CD14-positive monocyte (primary cell): ENCODE measurements at regions not wholly inside any gene's neighbourhood (a gene's known extent, or its start where the extent isn't known, plus 50 kb on each side); places are given as distances from the start of the nearest gene placed in this dataset.

Source experiments
- DNase-seq, 3 donors: peaks; one replicate each; pipeline ENCODE4 v3.0.0-alpha.2; 2011 to 2022
- H2AFZ ChIP-seq: 2 replicates; pipeline ENCODE4 v1.6.0; 2012; ENCODE audit warnings: mild to moderate bottlenecking, low read depth, low read length, inconsistent platforms; ENCODE audit not compliant: insufficient read depth, poor library complexity, severe bottlenecking
- H3K27ac ChIP-seq, 2 donors: 1 replicate in 1 of 2; 2 replicates in 1 of 2; pipeline ENCODE4 v1.5.1; 2012 to 2013; ENCODE audit warnings: low read length in 2 of 2, control low read depth in 1 of 2, inconsistent platforms in 1 of 2, low read depth in 1 of 2, mild to moderate bottlenecking in 1 of 2
- H3K27me3 ChIP-seq, 2 donors: one replicate each; pipeline versions ENCODE4 v1.6.0 to v1.6.1; 2011 to 2013; ENCODE audit warnings: low read length in 2 of 2; ENCODE audit not compliant: control insufficient read depth in 2 of 2, insufficient read depth in 2 of 2
- H3K36me3 ChIP-seq, 2 donors: replicated peaks in 1 of 2; 1 replicate in 1 of 2; 2 replicates in 1 of 2; pipeline versions ENCODE4 v1.5.1 to v1.6.1; 2012 to 2013; ENCODE audit warnings: low read length in 2 of 2, control low read depth in 1 of 2, inconsistent platforms in 1 of 2, mild to moderate bottlenecking in 1 of 2; ENCODE audit not compliant: insufficient read depth in 2 of 2, control insufficient read depth in 1 of 2
- H3K4me1 ChIP-seq, 2 donors: 1 replicate in 1 of 2; 2 replicates in 1 of 2; pipeline versions ENCODE4 v1.5.1 to v1.6.1; 2012 to 2013; ENCODE audit warnings: low read length in 2 of 2, control low read depth in 1 of 2, inconsistent platforms in 1 of 2, mild to moderate bottlenecking in 1 of 2, moderate library complexity in 1 of 2; ENCODE audit not compliant: insufficient read depth in 2 of 2, control insufficient read depth in 1 of 2
- H3K4me2 ChIP-seq: replicated peaks from 2 replicates; pipeline ENCODE3; 2012; ENCODE audit warnings: low read length, moderate library complexity, mild to moderate bottlenecking; ENCODE audit not compliant: poor library complexity, severe bottlenecking; ENCODE audit errors: extremely low read depth
- H3K4me3 ChIP-seq, 3 experiments: fragments of 200-600 bp in 1 of 3; sonication (generic) in 1 of 3; replicated peaks in 1 of 3; 1 replicate in 2 of 3; 2 replicates in 1 of 3; pipeline ENCODE4 v1.5.1; 2011 to 2013; ENCODE audit warnings: low read length in 3 of 3, mild to moderate bottlenecking in 3 of 3, control low read depth in 2 of 3, low read depth in 2 of 3, inconsistent platforms in 1 of 3, moderate library complexity in 1 of 3
- H3K79me2 ChIP-seq: 2 replicates; pipeline ENCODE4 v1.6.0; 2012; ENCODE audit warnings: mild to moderate bottlenecking, control low read depth, inconsistent platforms, low read length, moderate library complexity; ENCODE audit not compliant: insufficient read depth
- H3K9ac ChIP-seq: 2 replicates; pipeline ENCODE4 v1.6.0; 2017; ENCODE audit warnings: low read length, mild to moderate bottlenecking; ENCODE audit not compliant: insufficient read depth, poor library complexity, severe bottlenecking
- H3K9me3 ChIP-seq, 2 donors: replicated peaks in 1 of 2; 1 replicate in 1 of 2; 2 replicates in 1 of 2; pipeline versions ENCODE4 v1.5.1 to v1.6.1; 2012 to 2013; ENCODE audit warnings: low read length in 2 of 2, control low read depth in 1 of 2; ENCODE audit not compliant: control insufficient read depth in 1 of 2, insufficient read depth in 1 of 2
- H4K20me1 ChIP-seq: 2 replicates; pipeline ENCODE4 v1.6.0; 2012; ENCODE audit warnings: mild to moderate bottlenecking, low read length, control low read depth, moderate library complexity; ENCODE audit not compliant: insufficient read depth
- H3K27ac Mint-ChIP-seq, 7 donors: one replicate each; pipeline ENCODE4 v1.8.0; 2020; ENCODE audit warnings: mild to moderate bottlenecking in 7 of 7, mixed read lengths in 7 of 7, moderate library complexity in 6 of 7, inconsistent platforms in 2 of 7
- H3K27me3 Mint-ChIP-seq, 3 donors: one replicate each; pipeline ENCODE4 v1.8.0; 2021 to 2022; ENCODE audit warnings: low read depth in 3 of 3, mild to moderate bottlenecking in 3 of 3, mixed read lengths in 3 of 3, moderate library complexity in 3 of 3, inconsistent platforms in 1 of 3
- H3K36me3 Mint-ChIP-seq, 2 donors: one replicate each; pipeline ENCODE4 v1.8.0; 2020; ENCODE audit warnings: mixed read lengths in 2 of 2, inconsistent platforms in 1 of 2, mild to moderate bottlenecking in 1 of 2
- H3K4me1 Mint-ChIP-seq: one replicate; pipeline ENCODE4 v1.8.0; 2020; ENCODE audit warnings: mild to moderate bottlenecking, mixed read lengths
- H3K4me3 Mint-ChIP-seq, 2 donors: one replicate each; pipeline ENCODE4 v1.8.0; 2020; ENCODE audit warnings: mild to moderate bottlenecking in 2 of 2, mixed read lengths in 2 of 2, moderate library complexity in 1 of 2
- H3K9me3 Mint-ChIP-seq, 7 donors: one replicate each; pipeline ENCODE4 v1.8.0; 2020 to 2022; ENCODE audit warnings: mixed read lengths in 7 of 7, mild to moderate bottlenecking in 6 of 7, moderate library complexity in 6 of 7, inconsistent platforms in 2 of 7
- CTCF ChIP-seq: fragments of 200-600 bp; IDR thresholded peaks from one replicate; pipeline ENCODE4 v1.8.0; 2022; ENCODE audit warnings: antibody characterized with exemption, mild to moderate bottlenecking
- WGBS: methylation state at CpG from one replicate; pipeline ENCODE4 v1.1.5; 2013; ENCODE audit warnings: missing lambda C conversion rate; ENCODE audit not compliant: insufficient coverage; 5-methylcytosine and 5-hydroxymethylcytosine counted together
- intact Hi-C, 2 donors: fragments of 100-400 bp; cut with micrococcal nuclease; formaldehyde crosslinking; loops; one replicate each; pipeline versions ENCODE4 v1.15.0 to v1.15.1; 2023

DNA sequence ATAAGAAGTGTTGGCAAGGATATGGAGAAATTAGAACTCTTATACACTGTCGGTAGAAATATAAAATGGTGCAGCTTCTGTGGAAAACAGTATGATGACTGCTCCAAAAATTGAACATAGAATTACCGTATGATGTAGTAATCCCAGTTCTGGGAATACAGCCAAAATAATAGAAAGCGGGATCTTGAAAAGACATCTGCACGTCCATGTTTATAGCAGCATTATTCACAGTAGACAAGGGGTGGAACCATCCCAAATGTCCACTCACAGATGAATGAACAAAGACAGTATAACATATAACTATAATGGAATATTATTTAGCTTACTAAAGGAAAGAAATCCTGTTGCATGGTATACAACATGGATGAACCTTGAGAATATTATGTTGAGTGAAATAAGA is 257.7 kb downstream of the TDRD15 start:
- H3K27ac Mint-ChIP-seq = no peak overlapping the region
- H3K9me3 Mint-ChIP-seq = peaks cover 0 to 14% (median 7%) of the 10 kb centered on the region in 7 donors
- H3K27ac ChIP-seq = no peak overlapping the region
- no peak overlapping the region for H2AFZ ChIP-seq
- peaks cover 3 to 12% of the 10 kb centered on the region in 2 donors for H3K9me3 ChIP-seq
- H3K36me3 ChIP-seq = no peaks in the 10 kb centered on the region
- no peaks in the 10 kb centered on the region for H3K79me2 ChIP-seq
- H3K4me3 ChIP-seq = no peak overlapping the region
- no peaks in the 10 kb centered on the region for H3K4me1 Mint-ChIP-seq
- no peak for DNase-seq
- H3K4me2 ChIP-seq = no peak overlapping the region
- no peaks in the 10 kb centered on the region for H3K4me1 ChIP-seq
- intact Hi-C loops = no loop called here
- no peaks in the 10 kb centered on the region for H4K20me1 ChIP-seq
- TF ChIP-seq CTCF = no peak
- no peak overlapping the region for H3K4me3 Mint-ChIP-seq
- peaks cover 0 to 4% (median 0%) of the 10 kb centered on the region in 3 donors for H3K27me3 Mint-ChIP-seq
- H3K36me3 Mint-ChIP-seq = no peaks in the 10 kb centered on the region
- H3K9ac ChIP-seq = no peak overlapping the region
- WGBS = no CpG with 5 or more reads among the region's 4 CpGs
- no peaks in the 10 kb centered on the region for H3K27me3 ChIP-seq

DNA sequence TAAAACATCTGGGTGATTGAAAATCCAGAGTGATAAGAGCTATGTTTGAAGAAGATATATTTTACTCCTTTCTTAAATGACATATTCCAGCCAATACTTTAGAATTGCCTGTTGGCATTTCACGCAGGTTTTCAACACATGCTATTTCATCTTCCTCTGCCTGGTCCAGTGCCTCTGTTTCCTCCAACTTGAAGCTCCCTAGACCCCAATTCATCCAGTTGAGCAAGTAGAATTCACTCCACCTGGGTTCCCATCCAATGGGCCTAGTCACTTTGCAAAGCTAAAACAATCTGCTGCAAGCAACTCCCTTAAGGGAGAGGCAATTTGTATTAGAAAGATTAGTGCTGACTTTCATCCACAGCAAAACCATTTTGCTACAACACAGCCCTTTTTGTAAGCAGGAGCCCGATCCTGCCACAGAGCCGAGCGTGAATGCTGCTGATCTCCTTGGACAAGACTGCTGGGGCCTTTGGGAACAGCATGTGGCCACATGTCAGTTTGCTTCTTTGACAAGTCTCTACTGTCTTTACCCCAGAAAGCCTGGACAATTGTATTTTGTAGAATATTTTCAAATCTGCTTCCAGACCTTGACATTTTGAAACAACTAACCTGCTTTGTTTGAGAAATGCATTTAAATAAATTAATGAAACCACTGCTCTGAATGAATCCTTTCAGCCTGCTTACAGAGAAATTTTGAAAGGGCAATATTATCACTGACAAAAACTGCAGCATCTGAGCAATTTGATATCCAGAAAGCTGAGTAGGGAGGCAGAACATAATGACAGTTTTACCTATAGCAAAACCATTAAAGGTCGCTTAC is 259.1 kb downstream of the TDRD15 start:
- no peaks in the 10 kb centered on the region for H4K20me1 ChIP-seq
- H3K36me3 Mint-ChIP-seq = no peaks in the 10 kb centered on the region
- 100% methylated on average over 1 of the region's 5 CpGs for WGBS
- H3K4me1 ChIP-seq = no peaks in the 10 kb centered on the region
- H3K4me3 ChIP-seq = no peak overlapping the region
- no peak overlapping the region for H3K4me2 ChIP-seq
- H3K27me3 ChIP-seq = no peaks in the 10 kb centered on the region
- no peaks in the 10 kb centered on the region for H3K79me2 ChIP-seq
- no peak overlapping the region for H2AFZ ChIP-seq
- intact Hi-C loops = no loop called here
- no peak overlapping the region for H3K27ac ChIP-seq
- TF ChIP-seq CTCF = no peak
- H3K27me3 Mint-ChIP-seq = peaks cover 0 to 4% (median 0%) of the 10 kb centered on the region in 3 donors
- no peaks in the 10 kb centered on the region for H3K4me1 Mint-ChIP-seq
- DNase-seq = no peak
- H3K27ac Mint-ChIP-seq = no peak overlapping the region
- H3K9me3 ChIP-seq = peaks cover 3 to 12% of the 10 kb centered on the region in 2 donors
- no peak overlapping the region for H3K9ac ChIP-seq
- H3K9me3 Mint-ChIP-seq = peaks cover 0 to 12% (median 7%) of the 10 kb centered on the region in 7 donors
- H3K36me3 ChIP-seq = no peaks in the 10 kb centered on the region
- no peak overlapping the region for H3K4me3 Mint-ChIP-seq
